Psoas muscle (tissue), 7 donors: ENCODE measurements at regions not wholly inside any gene's neighbourhood (a gene's known extent, or its start where the extent isn't known, plus 50 kb on each side); places are given as distances from the start of the nearest gene placed in this dataset.
"Not testable (repeated sequence)": the region's sequence is repeated elsewhere in the genome, so short reads cannot be mapped to it uniquely, and the experiment has no call there.

Source experiments
- ATAC-seq, 4 donors: fragments of 200-7000 bp; cut with Tn5 transposase; one replicate each; pipeline ENCODE4 v1.9.1; 2020; ENCODE audit warnings: moderate library complexity in 3 of 4, mild to moderate bottlenecking in 2 of 4
- DNase-seq, 2 donors: peaks; one replicate each; pipeline ENCODE4 v3.0.0-alpha.2; 2020
- H3K27ac ChIP-seq: fragments of 200-600 bp; one replicate; pipeline ENCODE4 v1.8.0; 2022
- H3K27me3 ChIP-seq, 3 donors: fragments of 200-600 bp in 1 of 3; one replicate each; pipeline versions ENCODE4 v1.6.1 to v1.8.0; 2013 to 2022; ENCODE audit warnings: low read length in 2 of 3, mild to moderate bottlenecking in 2 of 3, moderate library complexity in 1 of 3; ENCODE audit not compliant: insufficient read depth in 3 of 3
- H3K36me3 ChIP-seq, 2 donors: fragments of 200-600 bp in 1 of 2; one replicate each; pipeline versions ENCODE4 v1.6.1 to v1.8.0; 2013 to 2022; ENCODE audit warnings: low read depth in 1 of 2, mild to moderate bottlenecking in 1 of 2, moderate library complexity in 1 of 2; ENCODE audit not compliant: insufficient read depth in 1 of 2
- H3K4me1 ChIP-seq: fragments of 200-600 bp; one replicate; pipeline ENCODE4 v1.8.0; 2022
- H3K4me3 ChIP-seq: fragments of 200-600 bp; one replicate; pipeline ENCODE4 v1.8.0; 2022; ENCODE audit warnings: mild to moderate bottlenecking
- H3K9me3 ChIP-seq: fragments of 200-600 bp; one replicate; pipeline ENCODE4 v1.8.0; 2022
- CTCF ChIP-seq: fragments of 200-600 bp; IDR thresholded peaks from one replicate; pipeline ENCODE4 v1.8.0; 2022; ENCODE audit warnings: antibody characterized with exemption
- WGBS, 3 donors: extraction: QIAGEN DNeasy Blood & Tissue Kit; methylation state at CpG; one replicate each; pipeline versions ENCODE4 v1.1.6 to v1.1.7; 2013; 5-methylcytosine and 5-hydroxymethylcytosine counted together
- intact Hi-C, 2 donors: fragments of 100-400 bp; cut with DNase I; formaldehyde crosslinking; loops; one replicate each; pipeline versions ENCODE4 v1.11.0 to v1.14.2; 2022
- donor health status: healthy with polysubstance abuse.
- donor health status: DM: no; HTN: no; CAD: no; lungs with moderate emphysema.
- donor health status: Bipolar disorder and iron deficiency.
- donor health status: healthy.
- donor health status: DM: yes; HTN: yes; CAD: no.
- donor health status: DM: no; HTN: no; CAD: no.
- donor health status: DM: yes; HTN: yes; CAD: no.

GRCh38 chr6:77264970-77265369 lies 198.3 kb downstream of the HTR1B start:
- no peak for DNase-seq
- TF ChIP-seq CTCF: no peak
- Histone ChIP-seq H3K4me3 (no peak overlapping the region), H3K27me3 (no peaks in the 10 kb centered on the region), H3K36me3 (no peaks in the 10 kb centered on the region), H3K27ac (no peak overlapping the region), H3K9me3 (no peaks in the 10 kb centered on the region), H3K4me1 (no peaks in the 10 kb centered on the region)
- no peak for ATAC-seq
- intact Hi-C loops: no loop called here
- 74 to 75% (median 75%) methylated on average over 6 of the region's 6 CpGs for WGBS, 3 donors

GRCh38 chr6:77263003-77263402 lies 200.3 kb downstream of the HTR1B start:
- Histone ChIP-seq H3K27me3 (no peaks in the 10 kb centered on the region), H3K36me3 (no peaks in the 10 kb centered on the region), H3K9me3 (no peaks in the 10 kb centered on the region), H3K4me1 (no peaks in the 10 kb centered on the region), H3K4me3 (no peak overlapping the region), H3K27ac (no peak overlapping the region)
- DNase-seq: no peak
- ATAC-seq: no peak
- no peak for TF ChIP-seq CTCF
- intact Hi-C loops: no loop called here
- 75 to 81% (median 78%) methylated on average over 2 of the region's 2 CpGs for WGBS, 3 donors

GRCh38 chr6:77251801-77252200 lies 211.5 kb downstream of the HTR1B start:
- intact Hi-C loops, H3K27me3 ChIP-seq, H3K36me3 ChIP-seq, H3K4me1 ChIP-seq, H3K27ac ChIP-seq, ATAC-seq, H3K9me3 ChIP-seq, DNase-seq, H3K4me3 ChIP-seq: not testable (repeated sequence)
- 69 to 76% (median 71%) methylated on average over 7 of the region's 7 CpGs for WGBS, 3 donors

GRCh38 chr6:77249560-77249959 lies 213.7 kb downstream of the HTR1B start:
- DNase-seq (no peak), ATAC-seq (no peak)
- 63 to 75% (median 69%) methylated on average over 1 of the region's 1 CpG for WGBS, 3 donors
- intact Hi-C loops: no loop called here
- no peak for TF ChIP-seq CTCF
- no peaks in the 10 kb centered on the region for H3K27me3 ChIP-seq
- H3K27ac ChIP-seq: no peak overlapping the region
- no peaks in the 10 kb centered on the region for H3K4me1 ChIP-seq
- no peaks in the 10 kb centered on the region for H3K9me3 ChIP-seq
- no peaks in the 10 kb centered on the region for H3K36me3 ChIP-seq
- no peak overlapping the region for H3K4me3 ChIP-seq

GRCh38 chr6:77245026-77245425 lies 218.3 kb downstream of the HTR1B start:
- no peaks in the 10 kb centered on the region for H3K4me1 ChIP-seq
- H3K36me3 ChIP-seq: no peaks in the 10 kb centered on the region
- 69 to 80% (median 72%) methylated on average over 2 of the region's 2 CpGs for WGBS, 3 donors
- H3K4me3 ChIP-seq: no peak overlapping the region
- no peaks in the 10 kb centered on the region for H3K27me3 ChIP-seq
- intact Hi-C loops: no loop called here
- no peak overlapping the region for H3K27ac ChIP-seq
- no peaks in the 10 kb centered on the region for H3K9me3 ChIP-seq
- DNase-seq: no peak
- TF ChIP-seq CTCF: no peak
- ATAC-seq: no peak
